ENCODE measurements at regions not wholly inside any gene's neighbourhood (a gene's known extent, or its start where the extent isn't known, plus 50 kb on each side); places are given as distances from the start of the nearest gene placed in this dataset.
A peak's percentile ranks its signal among the peaks of the same experiment; 100 is the strongest.

DNA sequence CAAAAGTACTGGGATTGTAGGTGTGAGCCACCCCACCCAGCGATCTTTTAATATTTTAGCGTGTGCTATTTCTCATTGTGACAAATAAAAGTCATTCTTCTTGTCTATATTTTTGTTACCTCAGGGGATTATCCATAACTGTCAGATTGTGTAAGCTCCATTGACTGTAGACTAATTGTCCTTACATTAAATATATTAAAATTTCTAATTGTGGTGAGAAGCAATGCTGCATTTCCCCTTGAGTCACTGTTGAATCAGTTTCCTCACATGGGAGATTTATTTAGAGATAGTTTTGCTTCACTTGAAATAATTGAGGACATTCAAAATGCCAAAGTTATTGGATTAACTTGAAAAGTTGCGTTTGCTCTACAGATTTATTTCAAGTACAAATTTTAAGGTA, 782.4 kb upstream of the WWC1 start:
- peak; percentile 15 for DNase-seq

DNA sequence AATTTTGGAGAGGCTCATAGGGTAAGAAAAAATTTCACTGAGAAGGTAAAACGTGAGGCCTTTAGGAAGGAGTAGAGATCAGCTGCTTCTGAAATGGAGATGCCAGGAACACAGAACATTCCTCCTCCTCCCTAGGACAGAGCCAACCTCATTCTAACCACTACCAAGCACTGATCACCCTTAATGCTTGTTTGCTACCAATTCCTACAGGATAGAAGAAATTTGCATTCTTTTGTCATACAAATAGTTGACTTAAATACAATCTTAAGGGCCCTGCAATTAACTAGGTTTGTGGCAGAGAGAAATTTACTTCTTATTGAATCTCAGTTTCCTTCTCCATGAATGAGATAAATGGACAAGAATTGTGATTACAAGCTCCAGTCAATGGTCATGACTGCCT, 780.2 kb upstream of the WWC1 start:
- no peak for DNase-seq

DNA sequence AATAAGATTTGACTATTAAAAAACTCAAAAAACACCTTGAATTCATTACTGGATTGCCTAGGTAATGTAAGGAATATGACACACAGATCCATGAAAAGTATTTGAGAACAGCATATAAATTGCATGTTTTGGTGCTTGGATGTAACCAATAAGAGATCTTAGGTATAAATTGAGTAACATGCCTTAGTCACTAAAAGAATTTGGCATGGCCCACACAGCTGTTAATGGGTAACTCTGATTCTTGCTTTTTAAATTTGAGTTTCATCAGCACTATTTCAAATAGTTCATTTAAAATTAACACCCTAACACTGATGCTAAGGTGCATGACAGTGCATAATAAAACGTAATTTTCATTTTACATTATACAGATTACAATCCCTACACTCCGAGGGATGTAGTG, 779.3 kb upstream of the WWC1 start:
- DNase-seq, result no peak

GRCh38 chr5:167513381-167513780, 778.1 kb upstream of the WWC1 start:
- DNase-seq, result no peak

DNA sequence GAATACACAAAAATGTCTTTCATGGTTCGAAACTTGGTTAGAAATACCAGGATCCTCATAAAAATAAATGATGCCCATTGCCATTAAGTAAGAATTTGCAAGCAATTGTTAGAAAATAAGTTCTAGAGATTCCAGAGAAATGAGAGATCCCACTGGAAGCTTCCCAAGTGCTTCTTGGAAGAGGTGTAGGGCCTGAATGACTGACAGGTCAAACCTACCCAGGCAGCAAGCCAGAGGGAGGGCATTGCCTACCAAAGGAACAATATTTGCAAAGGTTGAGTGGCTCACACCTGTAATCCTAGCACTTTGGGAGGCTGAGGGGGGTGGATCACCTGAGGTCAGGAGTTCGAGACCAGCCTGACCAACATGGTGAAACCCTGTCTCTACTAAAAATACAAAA, 777.0 kb upstream of the WWC1 start:
- DNase-seq, result no peak

GRCh38 chr5:167525004-167525403, 766.4 kb upstream of the WWC1 start:
- no peak for DNase-seq

GRCh38 chr5:167528651-167529050, 762.8 kb upstream of the WWC1 start:
- no peak for DNase-seq

- no peak for DNase-seq
These were observed 760.9 kb upstream of the WWC1 start for GRCh38 chr5:167530548-167530947.

- no peak for DNase-seq
These were observed 757.3 kb upstream of the WWC1 start for GRCh38 chr5:167533814-167534795.

GRCh38 chr5:167539747-167540146, 751.7 kb upstream of the WWC1 start:
- DNase-seq, result no peak

GRCh38 chr5:167546270-167546669, 745.2 kb upstream of the WWC1 start:
- peak; percentile 18 for DNase-seq

DNA sequence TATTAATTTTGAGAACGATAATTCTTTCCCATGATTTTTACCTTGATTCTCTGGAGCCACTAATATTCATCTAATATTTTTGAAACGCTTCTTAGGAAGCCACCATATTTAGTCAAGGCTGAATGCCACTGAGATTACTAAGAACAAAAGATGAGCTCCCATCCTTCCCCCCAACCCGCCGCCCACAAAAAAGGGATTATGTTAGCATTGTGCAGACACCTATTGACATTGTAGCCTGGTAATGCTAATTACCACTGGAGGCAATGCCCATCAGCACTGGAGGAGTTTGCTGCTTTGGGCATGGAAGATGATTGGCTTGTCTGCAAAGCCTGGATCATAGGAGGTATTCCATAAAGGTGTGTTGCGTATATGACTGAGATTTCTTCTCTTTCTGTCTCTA, 739.1 kb upstream of the WWC1 start:
- no peak for DNase-seq

GRCh38 chr5:167553511-167553910, 737.9 kb upstream of the WWC1 start:
- no peak for DNase-seq

- DNase-seq, result no peak
These were observed 736.7 kb upstream of the WWC1 start for GRCh38 chr5:167554564-167555290.

- DNase-seq, result peak; percentile 45
These were observed 735.8 kb upstream of the WWC1 start for GRCh38 chr5:167555565-167556166.

DNA sequence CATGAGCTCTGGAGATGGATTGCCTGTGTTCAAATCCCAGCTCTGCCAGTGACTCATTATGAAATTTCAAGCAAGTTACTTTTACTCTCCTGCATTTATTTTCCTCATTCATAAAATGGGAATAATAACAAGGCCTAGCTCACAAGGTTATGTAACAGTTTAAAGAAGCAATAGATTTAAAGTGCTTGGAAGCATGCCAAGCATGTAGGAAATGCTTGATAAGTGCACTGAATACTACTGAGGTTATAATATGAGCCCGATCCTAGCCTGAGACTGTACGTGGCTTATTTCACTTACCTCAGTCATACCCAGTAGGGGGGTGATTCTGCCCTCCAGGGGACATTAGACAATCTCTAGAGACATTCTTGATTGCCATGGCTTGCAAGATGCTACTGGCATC, 734.1 kb upstream of the WWC1 start:
- DNase-seq, result no peak

DNA sequence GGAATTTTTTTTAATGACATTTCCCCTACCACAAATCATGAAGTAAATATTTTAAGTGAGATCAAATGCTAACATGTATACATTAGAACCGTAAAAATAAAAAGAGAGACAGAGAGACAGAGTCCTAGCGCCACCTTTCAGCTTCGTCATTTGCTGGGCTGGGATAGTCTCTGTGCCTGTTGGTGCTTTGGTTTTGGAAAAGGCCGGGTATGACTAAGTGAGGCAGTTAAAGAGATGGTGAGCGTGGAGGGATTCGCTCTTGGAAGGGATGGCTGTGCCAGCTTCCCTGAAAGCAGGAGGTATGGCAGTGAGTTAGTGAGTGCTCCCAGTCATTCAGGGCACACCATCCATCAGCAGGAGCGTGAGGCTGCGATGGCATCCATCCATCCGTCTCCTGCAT, 729.6 kb upstream of the WWC1 start:
- no peak for DNase-seq

GRCh38 chr5:167564275-167564674, 727.2 kb upstream of the WWC1 start:
- no peak for DNase-seq

GRCh38 chr5:167565189-167565954, 726.1 kb upstream of the WWC1 start:
- peak; percentile 50 for DNase-seq

GRCh38 chr5:167570431-167570830, 721.0 kb upstream of the WWC1 start:
- no peak for DNase-seq

DNA sequence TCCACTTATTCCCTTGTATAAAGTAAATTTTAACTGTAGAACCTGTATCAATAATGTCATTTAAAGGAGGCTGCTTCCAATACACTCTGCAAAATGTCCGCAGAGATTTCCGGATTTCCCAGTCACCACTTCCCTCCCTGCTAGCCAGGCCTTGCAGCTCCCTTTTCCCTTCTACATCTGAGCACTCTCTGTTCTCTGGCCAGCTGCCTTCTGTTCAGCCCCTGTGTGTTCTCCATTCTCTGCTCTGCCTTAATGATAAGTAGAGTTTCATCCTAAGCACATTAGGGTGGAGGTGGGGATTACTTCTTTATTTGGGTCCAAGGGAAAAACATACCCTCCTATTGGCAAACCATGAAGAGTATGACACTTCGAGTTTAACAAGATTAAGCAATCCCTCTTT, 719.6 kb upstream of the WWC1 start:
- DNase-seq, result no peak

DNA sequence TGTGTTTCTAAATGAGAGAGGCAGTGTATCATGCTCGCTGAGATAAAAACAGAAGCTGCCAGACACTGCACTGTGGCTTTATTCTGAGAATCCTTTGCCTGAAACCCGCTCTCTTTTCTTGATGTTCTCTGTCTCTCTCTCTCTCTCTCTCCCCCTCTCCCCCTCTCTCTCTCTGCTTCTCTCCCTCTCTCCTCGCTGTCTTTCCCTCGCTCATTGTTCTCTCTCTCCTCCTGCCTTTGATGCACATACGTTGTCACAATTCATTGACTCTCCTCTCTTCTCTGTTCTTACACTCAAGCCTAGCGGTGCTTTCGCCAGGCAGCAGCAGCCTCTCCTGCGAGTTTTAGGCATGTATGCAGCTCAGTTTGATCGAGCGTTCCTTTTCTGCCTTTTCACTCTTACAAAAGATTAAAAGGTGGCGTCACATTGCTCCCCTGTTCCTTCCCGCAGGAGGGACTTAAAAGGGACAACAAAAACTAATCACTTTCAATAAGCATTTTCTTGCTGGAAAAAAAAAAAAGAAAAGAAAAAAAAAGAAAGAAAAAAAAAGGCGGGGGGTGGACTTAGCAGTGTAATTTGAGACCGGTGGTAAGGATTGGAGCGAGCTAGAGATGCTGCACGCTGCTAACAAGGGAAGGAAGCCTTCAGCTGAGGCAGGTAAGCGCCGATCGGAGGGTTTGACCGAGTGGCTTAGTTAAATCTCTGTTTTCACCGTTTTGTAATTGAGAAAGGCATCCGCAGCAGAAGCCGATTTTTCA, 717.9 kb upstream of the WWC1 start:
- peak; percentile 76 for DNase-seq

Measured in fibroblast of skin of right biceps (primary cell).